Gastrocnemius medialis (tissue), 4 donors: ENCODE measurements at regions not wholly inside any gene's neighbourhood (a gene's known extent, or its start where the extent isn't known, plus 50 kb on each side); places are given as distances from the start of the nearest gene placed in this dataset.

Experiments
- ATAC-seq, 2 donors: fragments of 150-250 bp; one replicate each; pipeline ENCODE4 v1.9.1; 2016
- DNase-seq, 2 donors: peaks; one replicate each; pipeline ENCODE4 v3.0.0-alpha.2; 2019
- H3K27ac ChIP-seq, 4 donors: fragments of 200-600 bp; sonication (generic); 1 replicate in 1 of 4; 2 replicates in 3 of 4; pipeline ENCODE4 v1.5.1; 2016 to 2018; ENCODE audit warnings: mild to moderate bottlenecking in 2 of 4, moderate library complexity in 1 of 4
- H3K27me3 ChIP-seq, 3 donors: fragments of 200-600 bp; sonication (generic) in 2 of 3; 1 replicate in 1 of 3; 2 replicates in 2 of 3; pipeline versions ENCODE4 v1.5.1 to v1.6.0; 2016 to 2019; ENCODE audit warnings: mild to moderate bottlenecking in 1 of 3, moderate library complexity in 1 of 3
- H3K36me3 ChIP-seq, 2 donors: fragments of 200-600 bp; sonication (generic) in 1 of 2; one replicate each; pipeline ENCODE4 v1.5.1; 2017 to 2018
- H3K4me1 ChIP-seq, 2 donors: fragments of 200-600 bp; sonication (generic) in 1 of 2; one replicate each; pipeline ENCODE4 v1.5.1; 2016 to 2017; ENCODE audit warnings: mild to moderate bottlenecking in 2 of 2
- H3K4me3 ChIP-seq, 4 donors: fragments of 200-600 bp; sonication (generic) in 3 of 4; 1 replicate in 1 of 4; 2 replicates in 3 of 4; pipeline ENCODE4 v1.5.1; 2016 to 2019; ENCODE audit warnings: mild to moderate bottlenecking in 2 of 4
- H3K9me3 ChIP-seq, 3 donors: fragments of 200-600 bp; sonication (generic) in 2 of 3; 1 replicate in 1 of 3; 2 replicates in 2 of 3; pipeline ENCODE4 v1.5.1; 2016 to 2019
- CTCF ChIP-seq, 5 experiments: fragments of 450-650 bp in 3 of 5; fragments of 200-600 bp in 2 of 5; sonication (generic) in 2 of 5; IDR thresholded peaks in 4 of 5; conservative IDR thresholded peaks in 1 of 5; 1 replicate in 4 of 5; 2 replicates in 1 of 5; pipeline ENCODE4 v1.5.1; 2016 to 2019; ENCODE audit warnings: antibody characterized with exemption in 5 of 5, mild to moderate bottlenecking in 3 of 5, moderate library complexity in 3 of 5
- POLR2A ChIP-seq, 2 donors: fragments of 450-650 bp; IDR thresholded peaks; one replicate each; pipeline ENCODE4 v1.6.1; 2017; ENCODE audit warnings: antibody characterized with exemption in 2 of 2, mild to moderate bottlenecking in 2 of 2, moderate library complexity in 2 of 2
- in situ Hi-C, 4 donors: fragments of 200-750 bp; cut with MboI; loops; one replicate each; pipeline versions ENCODE4 v1.15.0 to v1.8.0; 2017; ENCODE audit warnings: low sequenced_read_pairs in 4 of 4
- intact Hi-C: fragments of 100-400 bp; cut with DNase I; formaldehyde crosslinking; loops from one replicate; pipeline ENCODE4 v1.15.1; 2023; ENCODE audit warnings: low total_unique reads

- intact Hi-C loops (no loop called here), in situ Hi-C loops (no loop called here)
- no peak overlapping the region for H3K27ac ChIP-seq
- DNase-seq = no peak
- no peak for TF ChIP-seq CTCF (IDR thresholded peaks at IDR 0.05 in 4 of 5, conservative IDR thresholded peaks at IDR 0.05 in 1 of 5)
- TF ChIP-seq POLR2A (IDR thresholded peaks at IDR 0.05) = no peak
- no peaks in the 10 kb centered on the region for H3K36me3 ChIP-seq
- no peak overlapping the region for H3K4me3 ChIP-seq
- ATAC-seq = no peak
- no peaks in the 10 kb centered on the region for H3K4me1 ChIP-seq
- no peaks in the 10 kb centered on the region for H3K9me3 ChIP-seq
- no peaks in the 10 kb centered on the region for H3K27me3 ChIP-seq
Measured at GRCh38 chr4:20592663-20593062, 107.6 kb upstream of the PACRGL start.

GRCh38 chr4:20598626-20599025, 101.6 kb upstream of the PACRGL start:
- H3K4me1 ChIP-seq = no peaks in the 10 kb centered on the region
- H3K27ac ChIP-seq = no peak overlapping the region
- TF ChIP-seq POLR2A (IDR thresholded peaks at IDR 0.05) = no peak
- TF ChIP-seq CTCF (IDR thresholded peaks at IDR 0.05 in 4 of 5, conservative IDR thresholded peaks at IDR 0.05 in 1 of 5) = no peak
- H3K36me3 ChIP-seq = no peaks in the 10 kb centered on the region
- no peaks in the 10 kb centered on the region for H3K9me3 ChIP-seq
- no peaks in the 10 kb centered on the region for H3K27me3 ChIP-seq
- in situ Hi-C loops (no loop called here), intact Hi-C loops (no loop called here)
- no peak overlapping the region for H3K4me3 ChIP-seq
- ATAC-seq = no peak
- DNase-seq = no peak

- in situ Hi-C loops (no loop called here), intact Hi-C loops (no loop called here)
- no peaks in the 10 kb centered on the region for H3K9me3 ChIP-seq
- TF ChIP-seq POLR2A (IDR thresholded peaks at IDR 0.05) (no peak), CTCF (IDR thresholded peaks at IDR 0.05 in 4 of 5, conservative IDR thresholded peaks at IDR 0.05 in 1 of 5) (no peak)
- H3K27me3 ChIP-seq = no peaks in the 10 kb centered on the region
- H3K36me3 ChIP-seq = no peaks in the 10 kb centered on the region
- H3K4me3 ChIP-seq = no peak overlapping the region
- DNase-seq = no peak
- no peak for ATAC-seq
- no peak overlapping the region for H3K27ac ChIP-seq
- no peaks in the 10 kb centered on the region for H3K4me1 ChIP-seq
Measured at GRCh38 chr4:20603671-20604313, 96.5 kb upstream of the PACRGL start.

- TF ChIP-seq CTCF (IDR thresholded peaks at IDR 0.05 in 4 of 5, conservative IDR thresholded peaks at IDR 0.05 in 1 of 5) (no peak), POLR2A (IDR thresholded peaks at IDR 0.05) (no peak)
- H3K9me3 ChIP-seq = no peaks in the 10 kb centered on the region
- H3K27me3 ChIP-seq = no peaks in the 10 kb centered on the region
- no peak overlapping the region for H3K4me3 ChIP-seq
- H3K4me1 ChIP-seq = no peaks in the 10 kb centered on the region
- ATAC-seq (no peak), DNase-seq (no peak)
- intact Hi-C loops (no loop called here), in situ Hi-C loops (no loop called here)
- H3K27ac ChIP-seq = no peak overlapping the region
- no peaks in the 10 kb centered on the region for H3K36me3 ChIP-seq
Measured at GRCh38 chr4:20612313-20612712, 87.9 kb upstream of the PACRGL start.

GRCh38 chr4:20614816-20615215, 85.4 kb upstream of the PACRGL start:
- no peak for ATAC-seq
- no peaks in the 10 kb centered on the region for H3K9me3 ChIP-seq
- TF ChIP-seq POLR2A (IDR thresholded peaks at IDR 0.05) (no peak), CTCF (IDR thresholded peaks at IDR 0.05 in 4 of 5, conservative IDR thresholded peaks at IDR 0.05 in 1 of 5) (no peak)
- H3K36me3 ChIP-seq = no peaks in the 10 kb centered on the region
- in situ Hi-C loops (no loop called here), intact Hi-C loops (no loop called here)
- no peak for DNase-seq
- H3K4me3 ChIP-seq = no peak overlapping the region
- H3K27ac ChIP-seq = no peak overlapping the region
- no peaks in the 10 kb centered on the region for H3K27me3 ChIP-seq
- no peaks in the 10 kb centered on the region for H3K4me1 ChIP-seq
